OCI-LY7 (cell line): ENCODE measurements at regions not wholly inside any gene's neighbourhood (a gene's known extent, or its start where the extent isn't known, plus 50 kb on each side); places are given as distances from the start of the nearest gene placed in this dataset.

Experiments used
- BruUV-seq: library from RNA; stranded (reverse); fragments of 400-500 nt; replicated peaks from 2 replicates; lab custom pipeline; 2021; lab: Mats Ljungman, UMichigan
- CTCF ChIA-PET: fragments of 300-600 bp; sonication (Branson Sonifier 250); formaldehyde crosslinking; loops from one replicate; lab custom pipeline; 2022; ENCODE audit warnings: antibody characterized with exemption; ENCODE audit not compliant: unreplicated experiment; lab: Charles Lee
- POLR2A ChIA-PET: fragments of 300-600 bp; sonication (Branson Sonifier 250); formaldehyde crosslinking; loops from one replicate; lab custom pipeline; 2022; ENCODE audit warnings: antibody characterized with exemption; lab: Charles Lee
- DNase-seq: peaks from one replicate; pipeline ENCODE4 v3.0.0-alpha.2; 2015; ENCODE audit warnings: low spot score
- H2AFZ ChIP-seq: fragments of 200-600 bp; sonication (generic), shearing (Covaris generic); 2 replicates; pipeline ENCODE4 v1.6.1; 2014; ENCODE audit warnings: mild to moderate bottlenecking, antibody characterized with exemption, low read length, moderate library complexity
- H3K27ac ChIP-seq: fragments of 200-600 bp; sonication (generic); 2 replicates; pipeline ENCODE4 v1.5.1; 2014; ENCODE audit warnings: mixed run types, low read depth, mild to moderate bottlenecking, moderate library complexity, low read length, inconsistent platforms; ENCODE audit not compliant: poor library complexity, severe bottlenecking
- H3K36me3 ChIP-seq: fragments of 200-600 bp; sonication (generic); 2 replicates; pipeline ENCODE4 v1.6.1; 2014; ENCODE audit warnings: mild to moderate bottlenecking, antibody characterized with exemption, low read length, moderate library complexity, mixed read lengths; ENCODE audit not compliant: insufficient read depth
- H3K4me1 ChIP-seq: fragments of 200-600 bp; sonication (generic); 2 replicates; pipeline ENCODE4 v1.5.1; 2014; ENCODE audit warnings: mild to moderate bottlenecking, low read length; ENCODE audit not compliant: insufficient read depth, poor library complexity, severe bottlenecking
- H3K4me2 ChIP-seq: fragments of 200-600 bp; sonication (generic); 2 replicates; pipeline ENCODE4 v1.6.1; 2014; ENCODE audit warnings: mild to moderate bottlenecking, low read length
- H3K4me3 ChIP-seq: fragments of 200-600 bp; sonication (generic); 2 replicates; pipeline ENCODE4 v1.5.1; 2014; ENCODE audit warnings: mild to moderate bottlenecking, low read depth, low read length; ENCODE audit not compliant: poor library complexity, severe bottlenecking
- H3K79me2 ChIP-seq: fragments of 200-600 bp; sonication (generic); 2 replicates; pipeline ENCODE4 v1.6.1; 2016; ENCODE audit warnings: low read depth, mild to moderate bottlenecking, low read length, moderate library complexity, mixed read lengths; ENCODE audit not compliant: insufficient read depth
- H3K9me2 ChIP-seq: fragments of 200-600 bp; sonication (generic); 2 replicates; pipeline ENCODE4 v1.6.1; 2016; ENCODE audit warnings: mild to moderate bottlenecking, low read length, mixed read lengths; ENCODE audit not compliant: insufficient read depth
- H3K9me3 ChIP-seq: fragments of 200-600 bp; sonication (generic); 2 replicates; pipeline ENCODE4 v1.6.1; 2014; ENCODE audit warnings: mild to moderate bottlenecking, mixed run types, low read length, mixed read lengths
- H4K20me1 ChIP-seq: fragments of 200-600 bp; sonication (generic); 2 replicates; pipeline ENCODE4 v1.6.1; 2014; ENCODE audit warnings: mild to moderate bottlenecking, antibody characterized with exemption, low read length, moderate library complexity, mixed read lengths; ENCODE audit not compliant: insufficient read depth
- EZH2phosphoT487 ChIP-seq: fragments of 200-600 bp; sonication (generic); IDR thresholded peaks from 2 replicates; pipeline ENCODE4 v1.6.1; 2018; ENCODE audit warnings: low read depth, borderline replicate concordance, mild to moderate bottlenecking, mixed run types, antibody characterized with exemption, low read length, moderate library complexity, mixed read lengths
- intact Hi-C: fragments of 100-400 bp; cut with micrococcal nuclease; formaldehyde crosslinking; loops from one replicate; pipeline ENCODE4 v1.10.0; 2022; ENCODE audit not compliant: unreplicated experiment
- TF ChIP-seq, protein P1 (sequence below): fragments of 200-600 bp; sonication (generic); conservative IDR thresholded peaks from 2 replicates; pipeline ENCODE4 v1.5.1; 2014; ENCODE audit warnings: mild to moderate bottlenecking, antibody characterized with exemption, low read length, moderate library complexity, mixed read lengths

DNA sequence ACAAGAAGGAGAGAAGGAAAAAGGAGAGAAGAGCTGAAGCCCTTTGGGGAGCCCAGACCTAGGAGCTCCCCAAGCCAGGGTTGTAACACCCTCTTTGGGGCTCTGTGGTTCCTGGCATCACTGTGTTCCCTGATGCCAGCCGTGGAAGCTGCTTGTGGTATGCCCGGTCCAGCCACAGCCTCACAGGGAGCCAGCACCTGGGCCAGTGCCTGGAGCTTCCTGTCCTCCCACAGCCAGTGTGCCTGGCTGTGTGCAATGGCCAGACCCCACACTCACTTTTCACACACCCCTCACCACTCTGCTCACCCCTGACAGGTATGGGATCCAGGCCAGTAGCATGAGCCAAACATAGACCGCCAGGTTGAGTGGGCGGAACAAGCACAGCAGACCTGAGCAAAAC, 834.7 kb downstream of the FLRT2 start:
- H3K36me3 ChIP-seq, result no peaks in the 10 kb centered on the region
- no TSS peak for BruUV-seq
- H3K9me3 ChIP-seq, result no peaks in the 10 kb centered on the region
- H3K79me2 ChIP-seq, result no peaks in the 10 kb centered on the region
- H3K27ac ChIP-seq, result no peak overlapping the region
- no peak overlapping the region for H2AFZ ChIP-seq
- intact Hi-C loops, result no loop called here
- TF ChIP-seq, protein P1, sequence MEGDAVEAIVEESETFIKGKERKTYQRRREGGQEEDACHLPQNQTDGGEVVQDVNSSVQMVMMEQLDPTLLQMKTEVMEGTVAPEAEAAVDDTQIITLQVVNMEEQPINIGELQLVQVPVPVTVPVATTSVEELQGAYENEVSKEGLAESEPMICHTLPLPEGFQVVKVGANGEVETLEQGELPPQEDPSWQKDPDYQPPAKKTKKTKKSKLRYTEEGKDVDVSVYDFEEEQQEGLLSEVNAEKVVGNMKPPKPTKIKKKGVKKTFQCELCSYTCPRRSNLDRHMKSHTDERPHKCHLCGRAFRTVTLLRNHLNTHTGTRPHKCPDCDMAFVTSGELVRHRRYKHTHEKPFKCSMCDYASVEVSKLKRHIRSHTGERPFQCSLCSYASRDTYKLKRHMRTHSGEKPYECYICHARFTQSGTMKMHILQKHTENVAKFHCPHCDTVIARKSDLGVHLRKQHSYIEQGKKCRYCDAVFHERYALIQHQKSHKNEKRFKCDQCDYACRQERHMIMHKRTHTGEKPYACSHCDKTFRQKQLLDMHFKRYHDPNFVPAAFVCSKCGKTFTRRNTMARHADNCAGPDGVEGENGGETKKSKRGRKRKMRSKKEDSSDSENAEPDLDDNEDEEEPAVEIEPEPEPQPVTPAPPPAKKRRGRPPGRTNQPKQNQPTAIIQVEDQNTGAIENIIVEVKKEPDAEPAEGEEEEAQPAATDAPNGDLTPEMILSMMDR, result no peak
- TF ChIP-seq EZH2phosphoT487, result no peak
- no peak overlapping the region for H3K4me3 ChIP-seq
- H3K4me2 ChIP-seq, result no peak overlapping the region
- no peak for DNase-seq
- ChIA-PET POLR2A (interaction anchor here (0.8 kb wide), 1 partner anchor 12 kb away, joined by 4 read pairs; no protein-coding TSS in a partner anchor), CTCF (no interaction called here)
- H3K4me1 ChIP-seq, result no peaks in the 10 kb centered on the region
- no peaks in the 10 kb centered on the region for H4K20me1 ChIP-seq
- no peaks in the 10 kb centered on the region for H3K9me2 ChIP-seq

DNA sequence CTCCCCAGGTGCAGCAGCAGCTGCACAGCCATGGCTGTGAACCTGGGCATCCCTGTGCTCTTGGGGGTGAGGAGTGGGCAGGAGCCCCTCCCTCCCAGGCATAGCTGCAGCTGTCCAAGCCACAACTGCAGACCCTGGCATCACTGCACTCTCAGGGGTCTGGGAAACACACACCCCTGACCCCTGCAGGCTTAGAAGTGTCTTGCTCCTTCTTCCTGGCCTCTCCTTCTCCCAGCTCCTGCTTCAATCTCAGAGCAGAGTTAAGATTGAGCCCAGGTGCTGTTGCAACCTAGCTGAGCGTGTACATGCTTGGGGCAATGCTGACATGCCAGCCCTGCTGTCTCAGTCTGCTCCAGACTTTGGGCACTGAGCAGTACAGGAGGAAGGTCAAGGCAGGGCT, 833.6 kb downstream of the FLRT2 start:
- Histone ChIP-seq H3K36me3 (no peaks in the 10 kb centered on the region), H4K20me1 (no peaks in the 10 kb centered on the region), H3K9me3 (no peaks in the 10 kb centered on the region), H3K4me1 (no peaks in the 10 kb centered on the region), H3K27ac (no peak overlapping the region), H3K9me2 (no peaks in the 10 kb centered on the region), H2AFZ (no peak overlapping the region), H3K4me2 (no peak overlapping the region), H3K4me3 (no peak overlapping the region), H3K79me2 (no peaks in the 10 kb centered on the region)
- intact Hi-C loops, result no loop called here
- CTCF ChIA-PET, result no interaction called here
- no peak for DNase-seq
- BruUV-seq, result no TSS peak
- POLR2A ChIA-PET, result interaction anchor here (1.5 kb wide), 1 partner anchor 9 kb away, joined by 4 read pairs; no protein-coding TSS in a partner anchor
- no peak for TF ChIP-seq EZH2phosphoT487
- TF ChIP-seq, protein P1, result no peak

DNA sequence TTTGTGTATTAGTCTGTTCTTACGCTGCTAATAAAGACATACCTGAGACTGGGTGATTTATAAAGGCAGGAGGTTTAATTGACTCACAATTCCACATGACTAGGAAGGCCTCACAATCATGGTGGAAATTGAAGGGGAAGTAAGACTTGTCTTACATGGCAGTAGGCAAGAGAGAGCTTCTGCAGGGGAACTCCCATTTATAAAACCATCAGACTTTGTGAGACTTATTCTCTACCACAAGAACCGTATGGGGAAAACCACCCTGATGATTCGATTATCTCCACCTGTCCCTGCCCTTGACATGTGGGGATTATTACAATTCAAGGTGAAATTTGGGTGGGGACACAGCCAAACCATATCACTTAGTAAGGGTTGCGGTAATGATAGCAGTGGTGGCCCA, 833.1 kb downstream of the FLRT2 start:
- CTCF ChIA-PET, result no interaction called here
- no peak overlapping the region for H3K4me2 ChIP-seq

More for the DNA sequence above, 833.1 kb downstream of the FLRT2 start:
- Histone ChIP-seq H3K9me3 (no peaks in the 10 kb centered on the region), H3K4me3 (no peak overlapping the region), H4K20me1 (no peaks in the 10 kb centered on the region), H3K79me2 (no peaks in the 10 kb centered on the region), H3K27ac (no peak overlapping the region), H3K9me2 (no peaks in the 10 kb centered on the region), H2AFZ (no peak overlapping the region), H3K36me3 (no peaks in the 10 kb centered on the region), H3K4me1 (no peaks in the 10 kb centered on the region)
- intact Hi-C loops, result no loop called here
- POLR2A ChIA-PET, result interaction anchor here (1.5 kb wide), 1 partner anchor 9 kb away, joined by 4 read pairs; no protein-coding TSS in a partner anchor
- no peak for DNase-seq
- no TSS peak for BruUV-seq
- TF ChIP-seq, protein P1, result no peak
- no peak for TF ChIP-seq EZH2phosphoT487
